ENCODE measurements at regions not wholly inside any gene's neighbourhood (a gene's known extent, or its start where the extent isn't known, plus 50 kb on each side); places are given as distances from the start of the nearest gene placed in this dataset.
A peak's percentile ranks its signal among the peaks of the same experiment; 100 is the strongest.

DNA sequence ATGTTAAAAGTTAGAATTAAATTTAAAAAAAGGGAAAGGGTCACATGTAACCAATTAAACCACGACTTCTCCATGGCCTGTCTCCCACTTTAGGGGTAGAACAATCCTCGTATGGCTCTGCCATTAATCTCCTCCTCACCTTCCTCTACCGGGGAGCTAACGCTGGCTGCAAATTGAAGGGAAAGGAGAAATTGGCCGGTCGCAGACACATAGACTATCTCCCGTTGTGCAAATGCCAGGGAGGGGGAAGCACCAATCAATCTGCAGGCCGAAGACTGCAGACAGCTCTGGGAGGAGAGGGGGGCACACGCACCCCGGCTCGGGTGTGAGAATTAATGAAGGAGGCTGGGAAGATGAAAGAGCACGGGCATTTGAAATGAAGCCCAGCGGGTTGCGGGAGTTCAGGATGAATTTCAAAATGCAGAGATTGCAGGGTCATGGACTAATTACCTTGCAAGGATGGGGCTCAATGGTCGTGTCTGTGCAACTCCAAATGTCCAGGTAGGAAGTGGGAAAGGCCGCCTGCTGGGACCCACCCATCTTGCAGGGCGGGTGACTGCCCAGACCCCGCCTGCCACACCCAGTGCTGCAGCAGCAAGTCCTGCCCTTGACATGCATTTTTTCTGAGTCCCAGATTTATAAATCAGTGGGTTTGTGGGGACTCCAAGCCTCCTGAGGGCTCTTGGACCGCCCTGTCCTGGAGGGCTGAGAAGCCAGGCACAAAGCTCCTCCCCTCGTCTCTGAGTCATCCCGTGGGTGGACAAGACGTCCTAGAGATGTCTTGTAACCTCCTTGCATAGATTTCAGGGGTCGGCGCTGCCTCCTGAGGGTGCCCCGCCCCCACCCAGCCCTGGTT is 534.2 kb downstream of the TBC1D22A start:
- peak; percentile 34 for DNase-seq
- no peaks in the 10 kb centered on the region for H3K36me3 ChIP-seq (replicated peaks; ENCODE audit: control insufficient read depth, insufficient read depth, low read length)
- H3K27me3 ChIP-seq (ENCODE audit: control insufficient read depth, insufficient read depth, low read length), result no peaks in the 10 kb centered on the region
- H3K4me3 ChIP-seq (ENCODE audit: insufficient read depth, low read depth, low read length), result no peak overlapping the region

DNA sequence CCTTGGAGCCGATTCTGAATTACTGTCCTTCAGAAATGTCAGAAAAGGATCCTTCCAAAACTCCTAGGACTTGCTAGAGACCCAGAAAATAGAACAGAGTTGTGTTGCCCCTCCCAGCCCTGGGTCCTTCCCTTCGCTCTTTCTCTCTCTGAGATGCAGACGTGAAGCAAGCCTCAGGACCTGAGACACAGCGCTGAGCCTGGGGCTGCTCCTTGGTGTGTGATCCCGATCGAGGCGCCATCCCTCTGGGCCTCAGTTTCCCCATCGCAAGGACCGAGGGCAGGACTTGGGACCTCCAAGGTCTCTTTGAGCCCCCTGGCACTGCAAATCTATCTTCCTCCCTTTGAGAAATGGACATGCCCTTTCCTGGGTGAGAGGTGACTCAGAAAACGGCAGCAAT is 533.5 kb downstream of the TBC1D22A start:
- H3K36me3 ChIP-seq (replicated peaks; ENCODE audit: control insufficient read depth, insufficient read depth, low read length), result no peaks in the 10 kb centered on the region
- no peaks in the 10 kb centered on the region for H3K27me3 ChIP-seq (ENCODE audit: control insufficient read depth, insufficient read depth, low read length)
- H3K4me3 ChIP-seq (ENCODE audit: insufficient read depth, low read depth, low read length), result no peak overlapping the region
- no peak for DNase-seq

DNA sequence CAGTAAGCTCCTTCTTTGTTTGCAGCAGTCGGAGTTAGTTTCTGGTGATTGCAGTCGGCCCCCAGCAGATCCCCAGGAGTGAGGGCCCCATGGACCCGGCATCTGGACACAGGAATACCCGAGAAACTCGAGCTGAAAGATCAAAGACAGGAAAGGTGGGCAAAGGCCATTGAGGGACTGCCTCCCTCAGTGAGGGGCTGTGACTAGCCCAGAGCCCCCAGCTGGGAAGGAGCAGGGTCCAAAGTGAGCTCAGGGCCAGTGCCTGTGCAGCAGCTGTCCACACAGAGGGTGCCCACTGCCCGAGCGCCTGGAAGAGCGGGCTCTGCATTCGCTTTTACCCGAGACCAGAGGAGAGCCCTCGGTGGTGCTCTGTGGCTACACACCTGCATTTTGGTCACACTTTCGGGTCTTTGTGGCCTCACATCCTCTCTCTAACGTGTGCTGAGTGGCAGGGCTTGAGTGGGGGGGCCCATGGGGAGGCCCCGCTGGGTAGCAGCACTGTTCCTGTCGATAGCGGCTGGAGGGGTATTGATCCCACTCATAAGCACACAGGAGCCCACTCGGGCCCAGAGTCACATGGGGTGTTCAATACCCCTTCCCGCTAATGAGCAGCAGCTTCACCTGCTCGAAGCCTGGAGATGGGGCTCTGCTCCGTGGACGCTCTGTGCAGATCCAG is 532.9 kb downstream of the TBC1D22A start:
- Histone ChIP-seq H3K4me3 (ENCODE audit: insufficient read depth, low read depth, low read length) (no peak overlapping the region), H3K36me3 (replicated peaks; ENCODE audit: control insufficient read depth, insufficient read depth, low read length) (no peaks in the 10 kb centered on the region), H3K27me3 (ENCODE audit: control insufficient read depth, insufficient read depth, low read length) (no peaks in the 10 kb centered on the region)
- DNase-seq, result peak; percentile 23

DNA sequence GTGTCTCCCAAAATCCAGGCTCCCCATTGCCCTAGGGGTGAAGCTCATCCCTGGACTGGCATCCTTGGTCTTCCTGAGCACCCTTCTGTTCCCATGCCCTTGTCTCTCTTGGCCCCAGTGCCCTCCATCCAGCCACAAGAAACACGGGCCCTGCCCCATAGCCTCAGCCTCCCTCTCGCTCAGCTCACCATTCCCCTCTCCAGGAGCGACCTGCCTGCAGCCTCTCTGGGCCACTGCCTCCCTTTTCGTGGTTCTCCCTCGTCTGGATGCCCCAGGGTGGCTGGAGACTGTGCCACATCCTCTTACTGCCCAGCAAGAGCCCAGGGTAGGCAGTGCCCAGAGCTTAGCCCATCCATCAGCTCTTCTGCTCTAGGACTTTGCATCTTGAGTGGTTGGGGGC is 532.1 kb downstream of the TBC1D22A start:
- no peak for DNase-seq
- Histone ChIP-seq H3K27me3 (ENCODE audit: control insufficient read depth, insufficient read depth, low read length) (no peaks in the 10 kb centered on the region), H3K4me3 (ENCODE audit: insufficient read depth, low read depth, low read length) (no peak overlapping the region), H3K36me3 (replicated peaks; ENCODE audit: control insufficient read depth, insufficient read depth, low read length) (no peaks in the 10 kb centered on the region)

DNA sequence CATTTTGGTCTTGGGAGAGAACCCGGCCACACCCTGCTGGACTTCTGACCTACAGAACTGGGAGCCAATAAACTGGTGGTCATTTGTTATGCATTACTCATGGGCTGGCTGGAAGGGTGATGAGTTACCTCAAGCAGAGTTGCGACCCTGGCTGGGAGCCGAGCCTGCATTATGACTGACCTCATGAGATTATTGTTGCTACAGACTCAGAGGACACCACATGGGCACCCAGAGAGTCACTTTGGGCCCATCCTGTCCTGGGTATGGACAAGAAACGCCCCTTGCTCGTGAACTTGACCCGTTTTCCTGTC is 531.7 kb downstream of the TBC1D22A start:
- Histone ChIP-seq H3K27me3 (ENCODE audit: control insufficient read depth, insufficient read depth, low read length) (no peaks in the 10 kb centered on the region), H3K36me3 (replicated peaks; ENCODE audit: control insufficient read depth, insufficient read depth, low read length) (no peaks in the 10 kb centered on the region), H3K4me3 (ENCODE audit: insufficient read depth, low read depth, low read length) (no peak overlapping the region)
- DNase-seq, result no peak

DNA sequence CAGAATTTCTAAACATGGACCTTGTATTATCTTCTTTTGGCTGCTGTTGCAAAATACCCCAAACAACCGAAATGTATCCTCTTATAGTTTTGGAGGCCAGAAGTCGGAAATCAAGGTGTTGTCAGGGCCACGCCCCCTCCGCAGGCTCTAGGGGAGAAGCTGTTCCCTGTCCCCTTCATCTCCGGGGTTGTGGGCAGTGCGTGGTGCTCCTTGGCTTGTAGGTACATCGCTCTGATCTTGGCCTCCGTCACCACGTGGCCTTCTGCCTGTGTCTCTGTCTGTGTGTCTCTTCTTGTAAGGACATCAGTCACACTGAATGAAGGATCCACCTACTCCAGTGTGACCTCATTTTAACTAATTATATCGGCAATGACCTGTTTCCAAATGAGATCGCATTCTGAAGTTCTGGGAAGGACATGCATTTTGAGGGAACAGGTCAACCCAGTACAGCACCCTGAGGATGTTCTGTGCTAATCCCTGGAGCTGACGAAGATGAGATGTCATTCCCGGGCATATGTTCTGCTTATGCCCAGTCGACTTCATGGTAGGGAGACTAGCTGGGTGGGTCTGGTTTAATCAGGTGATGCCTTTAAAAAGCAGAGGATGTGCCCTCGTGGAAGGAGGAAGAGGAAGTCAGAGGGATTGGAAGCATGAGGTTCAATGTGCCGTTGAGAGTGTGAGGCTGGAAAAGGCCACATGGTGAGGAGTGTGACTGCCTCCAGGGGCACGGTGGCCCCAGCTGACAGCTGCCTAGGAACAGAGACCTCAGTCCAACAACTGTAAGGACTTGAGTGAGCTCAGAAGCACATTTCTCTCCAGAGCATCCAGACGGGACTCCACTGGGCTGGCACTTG is 531.1 kb downstream of the TBC1D22A start:
- DNase-seq, result no peak
- Histone ChIP-seq H3K27me3 (ENCODE audit: control insufficient read depth, insufficient read depth, low read length) (no peaks in the 10 kb centered on the region), H3K4me3 (ENCODE audit: insufficient read depth, low read depth, low read length) (no peak overlapping the region), H3K36me3 (replicated peaks; ENCODE audit: control insufficient read depth, insufficient read depth, low read length) (no peaks in the 10 kb centered on the region)

DNA sequence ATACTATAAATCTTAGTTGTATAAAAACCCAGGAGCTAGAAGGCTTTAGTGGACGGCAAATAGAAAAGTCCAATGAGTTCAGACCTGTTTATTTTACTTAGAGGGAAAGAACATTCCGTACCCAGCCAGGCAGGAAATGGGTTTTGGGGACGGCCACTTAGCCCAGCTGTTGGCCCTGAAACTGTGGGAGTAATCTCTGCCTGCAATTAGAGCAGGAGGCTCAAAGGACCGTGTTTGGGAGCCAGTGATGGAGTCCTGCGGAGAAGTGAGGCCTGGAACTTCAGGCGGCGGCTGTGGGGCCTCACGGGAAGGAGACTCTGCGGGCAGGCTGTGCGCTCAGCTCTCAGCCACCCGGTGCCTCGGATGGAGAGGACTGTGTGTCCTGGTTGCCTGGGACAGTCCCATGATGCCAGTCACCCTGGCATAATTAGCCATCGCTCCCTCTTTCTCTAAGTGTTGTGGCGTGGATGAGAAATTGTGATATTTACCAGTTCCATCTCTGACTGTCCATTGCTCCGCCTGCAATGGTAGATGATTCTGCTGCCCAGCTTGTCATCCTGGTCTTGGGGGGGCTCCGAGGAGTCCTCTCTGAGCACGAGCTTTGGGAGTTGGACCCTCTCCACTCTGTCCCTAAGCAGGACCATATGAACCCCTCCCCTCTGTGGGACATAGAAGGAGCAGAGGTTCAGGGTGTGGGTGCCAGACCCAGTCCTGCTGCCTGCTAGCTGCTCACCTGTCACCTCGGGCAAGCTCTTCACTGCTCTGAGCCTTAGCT is 530.3 kb downstream of the TBC1D22A start:
- DNase-seq, result no peak
- Histone ChIP-seq H3K4me3 (ENCODE audit: insufficient read depth, low read depth, low read length) (no peak overlapping the region), H3K27me3 (ENCODE audit: control insufficient read depth, insufficient read depth, low read length) (no peaks in the 10 kb centered on the region), H3K36me3 (replicated peaks; ENCODE audit: control insufficient read depth, insufficient read depth, low read length) (no peaks in the 10 kb centered on the region)

DNA sequence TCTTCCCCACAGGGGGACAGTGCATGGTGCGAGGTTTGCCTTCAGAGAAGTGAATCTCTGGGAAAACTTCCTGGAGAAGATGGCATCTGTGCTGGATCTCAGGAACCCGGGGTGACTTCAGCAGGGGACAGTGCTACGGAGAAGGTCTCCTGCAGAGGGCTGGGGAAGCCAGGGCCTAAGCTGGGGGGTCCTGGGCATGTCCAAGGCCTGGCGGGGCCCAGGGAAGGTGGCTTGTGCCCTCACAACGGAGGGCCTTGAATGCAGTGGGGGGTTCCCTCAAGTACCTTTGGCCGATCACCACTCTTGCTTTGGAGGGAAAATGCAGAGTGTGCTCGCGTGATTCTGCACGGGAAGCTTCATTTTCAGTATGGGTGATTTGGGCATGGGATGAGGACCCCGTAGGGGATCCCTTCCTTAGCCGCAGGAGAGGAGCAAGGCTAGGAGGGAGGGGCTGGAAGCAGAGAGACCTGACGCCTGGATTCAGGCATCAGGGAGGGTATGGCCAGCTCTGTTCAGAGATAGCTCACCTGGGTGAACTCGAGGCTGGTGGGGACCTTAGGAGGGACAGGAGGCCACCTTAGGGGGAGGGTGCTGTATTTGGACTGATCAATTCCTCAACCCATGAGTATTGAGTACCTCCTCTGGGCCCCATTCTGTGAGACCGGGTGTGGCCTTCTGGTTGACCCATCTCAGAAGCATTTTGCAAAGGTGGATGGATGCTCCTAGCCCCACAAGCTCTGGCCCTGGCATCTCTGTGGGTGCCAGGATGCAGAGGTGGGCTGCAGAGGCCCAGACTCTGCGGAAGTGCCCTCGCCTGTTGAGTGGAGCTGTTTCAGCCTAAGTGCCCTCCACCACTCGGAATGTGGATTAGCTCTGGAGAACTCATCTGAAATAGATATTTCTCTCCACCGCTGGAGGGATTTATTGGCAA is 529.4 kb downstream of the TBC1D22A start:
- no peak for DNase-seq
- H3K27me3 ChIP-seq (ENCODE audit: control insufficient read depth, insufficient read depth, low read length), result no peaks in the 10 kb centered on the region
- H3K4me3 ChIP-seq (ENCODE audit: insufficient read depth, low read depth, low read length), result no peak overlapping the region

DNA sequence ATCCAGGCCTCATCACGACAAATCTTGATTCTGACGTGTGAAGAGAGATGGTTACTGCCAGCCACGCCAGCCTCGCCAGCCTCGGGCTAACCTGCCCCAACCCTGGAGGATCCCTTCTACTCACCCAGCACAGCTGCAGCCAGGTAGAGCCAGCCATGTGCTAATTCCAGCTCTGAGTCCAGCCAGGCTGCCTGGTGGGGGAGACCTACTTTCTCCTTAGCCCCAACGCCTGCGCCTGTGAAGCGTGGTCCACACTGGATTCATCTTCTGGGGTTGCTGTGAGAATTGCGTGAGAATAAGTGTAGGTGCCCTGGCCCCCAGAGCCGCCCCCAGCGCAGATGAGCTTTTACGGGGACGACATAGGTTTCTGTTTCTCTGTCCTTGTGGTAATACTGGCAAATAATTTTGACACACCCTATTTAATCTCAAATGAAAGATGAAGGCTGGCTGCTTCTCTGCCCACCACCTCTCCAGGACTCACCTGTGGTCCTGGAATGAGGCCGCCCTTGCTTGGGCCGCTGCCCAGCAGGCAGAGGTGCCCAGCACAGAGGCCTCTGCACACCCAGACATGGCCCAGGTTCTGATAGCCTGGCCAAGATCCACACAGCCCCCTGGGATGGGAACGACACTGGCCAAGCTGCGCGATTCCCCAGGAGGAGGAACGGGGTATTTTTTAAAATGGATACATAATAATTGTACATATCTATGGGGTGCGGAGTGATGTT is 528.4 kb downstream of the TBC1D22A start:
- DNase-seq, result peak; percentile 17
- H3K36me3 ChIP-seq (replicated peaks; ENCODE audit: control insufficient read depth, insufficient read depth, low read length), result no peaks in the 10 kb centered on the region
- H3K4me3 ChIP-seq (ENCODE audit: insufficient read depth, low read depth, low read length), result no peak overlapping the region
- no peaks in the 10 kb centered on the region for H3K27me3 ChIP-seq (ENCODE audit: control insufficient read depth, insufficient read depth, low read length)

More for the DNA sequence above, 529.4 kb downstream of the TBC1D22A start:
- H3K36me3 ChIP-seq (replicated peaks; ENCODE audit: control insufficient read depth, insufficient read depth, low read length), result no peaks in the 10 kb centered on the region

DNA sequence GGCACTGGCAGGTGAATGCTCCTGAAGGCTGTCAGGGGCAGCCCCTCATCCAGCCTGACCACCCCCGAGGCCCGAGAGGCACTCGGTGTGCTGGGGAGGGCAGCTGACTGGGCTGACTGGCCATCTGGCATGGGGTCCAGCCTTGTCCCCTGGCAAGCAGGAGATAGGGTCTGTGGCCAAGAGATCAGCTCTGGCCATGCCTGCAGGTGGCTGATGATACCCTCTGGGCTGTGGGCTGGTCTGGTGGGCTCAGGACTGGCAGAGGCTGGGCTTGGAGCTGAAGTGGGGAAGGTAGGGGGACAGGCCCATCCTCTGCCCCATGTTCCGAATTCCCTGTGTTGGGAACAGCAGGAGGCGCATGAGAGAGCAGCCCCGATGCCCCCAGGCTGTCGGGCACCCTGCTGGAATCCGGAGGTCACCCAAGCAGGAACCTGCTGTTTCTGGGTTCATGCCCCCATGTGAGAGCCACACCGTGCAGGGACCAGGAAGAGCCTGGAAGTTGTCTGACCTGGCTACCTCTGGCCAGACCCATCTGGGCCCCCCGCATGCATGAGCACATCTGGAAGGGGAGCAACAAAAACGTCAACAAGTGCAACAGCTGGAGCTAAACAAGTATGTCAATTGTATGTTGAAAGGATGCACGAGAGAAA is 527.0 kb downstream of the TBC1D22A start:
- Histone ChIP-seq H3K36me3 (replicated peaks; ENCODE audit: control insufficient read depth, insufficient read depth, low read length) (no peaks in the 10 kb centered on the region), H3K4me3 (ENCODE audit: insufficient read depth, low read depth, low read length) (no peak overlapping the region), H3K27me3 (ENCODE audit: control insufficient read depth, insufficient read depth, low read length) (no peaks in the 10 kb centered on the region)
- DNase-seq, result no peak

DNA sequence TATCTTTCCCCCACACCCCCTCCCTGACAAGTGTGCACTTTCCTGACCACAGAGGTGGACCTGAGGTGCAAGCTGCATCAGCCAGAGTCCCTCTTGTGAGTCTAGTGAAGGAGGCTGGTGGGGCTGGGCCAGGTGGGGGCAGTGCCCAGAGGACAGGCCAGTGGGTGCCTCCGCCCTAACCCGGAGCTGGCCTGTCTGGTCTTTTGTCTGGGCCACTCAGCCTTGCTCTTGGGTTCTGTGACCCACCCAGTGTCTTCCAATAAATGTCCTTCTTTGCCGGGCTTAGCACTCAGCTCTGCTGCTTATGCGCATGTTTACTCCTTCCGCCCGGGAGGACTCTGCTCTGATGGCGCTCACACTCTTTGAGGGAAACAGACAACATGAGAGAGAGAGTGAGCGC is 526.2 kb downstream of the TBC1D22A start:
- H3K27me3 ChIP-seq (ENCODE audit: control insufficient read depth, insufficient read depth, low read length), result no peaks in the 10 kb centered on the region
- DNase-seq, result peak; percentile 22
- no peaks in the 10 kb centered on the region for H3K36me3 ChIP-seq (replicated peaks; ENCODE audit: control insufficient read depth, insufficient read depth, low read length)
- H3K4me3 ChIP-seq (ENCODE audit: insufficient read depth, low read depth, low read length), result no peak overlapping the region

DNA sequence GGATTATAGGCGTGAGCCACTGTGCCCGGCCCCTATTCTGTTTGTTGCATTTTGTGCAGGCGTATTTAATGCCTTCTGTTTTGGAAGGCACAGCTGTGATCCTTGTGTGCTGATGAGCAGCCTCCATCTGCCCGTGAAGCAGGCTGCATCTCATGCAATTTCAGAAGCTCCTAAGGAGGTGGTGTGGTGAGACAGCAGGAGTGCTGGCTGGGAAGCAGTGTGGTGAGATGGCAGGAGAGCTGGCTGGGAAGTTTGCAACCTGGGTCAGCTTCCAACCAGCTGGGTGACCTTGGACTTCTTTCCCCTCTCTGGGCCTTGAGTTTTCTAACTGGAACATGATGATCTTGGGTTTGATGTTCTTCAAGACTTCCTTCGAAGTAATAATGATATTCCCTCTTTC is 525.1 kb downstream of the TBC1D22A start:
- no peak for DNase-seq
- Histone ChIP-seq H3K36me3 (replicated peaks; ENCODE audit: control insufficient read depth, insufficient read depth, low read length) (no peaks in the 10 kb centered on the region), H3K27me3 (ENCODE audit: control insufficient read depth, insufficient read depth, low read length) (no peaks in the 10 kb centered on the region), H3K4me3 (ENCODE audit: insufficient read depth, low read depth, low read length) (no peak overlapping the region)

DNA sequence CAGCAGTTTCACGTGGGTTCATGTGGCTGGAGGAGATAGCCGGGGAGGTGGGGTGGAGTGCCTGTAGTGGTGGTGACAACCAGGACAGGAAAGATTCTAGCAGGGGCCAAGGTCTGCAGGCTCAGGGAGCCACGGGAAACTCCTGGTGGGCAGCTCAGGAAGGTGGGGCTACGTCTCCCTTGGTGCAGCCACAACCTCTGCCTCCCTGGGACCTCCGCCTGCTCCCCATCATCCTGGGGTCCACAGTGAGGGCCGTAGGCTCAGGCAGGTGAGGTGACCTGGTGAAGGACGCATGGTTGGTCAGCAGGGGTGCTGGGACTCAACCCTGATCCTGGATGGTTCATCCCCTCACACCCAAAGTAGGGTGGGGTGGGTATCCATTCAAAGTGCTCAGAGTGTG is 524.1 kb downstream of the TBC1D22A start:
- no peaks in the 10 kb centered on the region for H3K36me3 ChIP-seq (replicated peaks; ENCODE audit: control insufficient read depth, insufficient read depth, low read length)
- H3K4me3 ChIP-seq (ENCODE audit: insufficient read depth, low read depth, low read length), result no peak overlapping the region
- no peak for DNase-seq
- no peaks in the 10 kb centered on the region for H3K27me3 ChIP-seq (ENCODE audit: control insufficient read depth, insufficient read depth, low read length)

Measured in H7 (cell line).